H1 (cell line): ENCODE measurements at regions not wholly inside any gene's neighbourhood (a gene's known extent, or its start where the extent isn't known, plus 50 kb on each side); places are given as distances from the start of the nearest gene placed in this dataset.

Experiments used
- CTCF ChIA-PET: fragments of 300-600 bp; sonication (Branson Sonifier 250); formaldehyde crosslinking; loops from one replicate; lab custom pipeline; 2021; ENCODE audit not compliant: partially characterized antibody; lab: Charles Lee
- POLR2A ChIA-PET: fragments of 300-600 bp; sonication (Branson Sonifier 250); formaldehyde crosslinking; loops from one replicate; lab custom pipeline; 2021; ENCODE audit warnings: inconsistent platforms; ENCODE audit not compliant: partially characterized antibody; lab: Charles Lee
- DNase-seq, 2 experiments: peaks; one replicate each; pipeline versions ENCODE4 v3.0.0 to v3.0.0-alpha.2; 2010 to 2022; ENCODE audit warnings: low spot score in 2 of 2, low read depth in 1 of 2, mixed read lengths in 1 of 2
- FAIRE-seq: peaks from 2 replicates; lab custom pipeline; 2011; peaks lifted over from hg19 to GRCh38; lab: Jason Lieb, UNC
- H2AFZ ChIP-seq: 2 replicates; pipeline ENCODE4 v1.8.1; 2012; ENCODE audit warnings: low read length, inconsistent platforms
- H2AK5ac ChIP-seq: 2 replicates; pipeline ENCODE4 v1.6.1; 2013; ENCODE audit warnings: low read depth, low read length
- H2BK120ac ChIP-seq: replicated peaks from 2 replicates; pipeline ENCODE3; 2013; ENCODE audit warnings: low read depth, low read length, inconsistent platforms
- H2BK12ac ChIP-seq: 2 replicates; pipeline ENCODE4 v1.6.1; 2013; ENCODE audit warnings: low read depth, low read length
- H2BK15ac ChIP-seq: 2 replicates; pipeline ENCODE4 v1.6.1; 2013; ENCODE audit warnings: low read length
- H2BK20ac ChIP-seq: 2 replicates; pipeline ENCODE4 v1.6.1; 2013; ENCODE audit warnings: low read length
- H2BK5ac ChIP-seq: 2 replicates; pipeline ENCODE4 v1.6.1; 2013; ENCODE audit warnings: low read depth, low read length
- H3K14ac ChIP-seq: 2 replicates; pipeline ENCODE4 v1.6.1; 2013; ENCODE audit warnings: inconsistent platforms; ENCODE audit not compliant: insufficient read length
- H3K18ac ChIP-seq: 2 replicates; pipeline ENCODE4 v1.6.1; 2013; ENCODE audit warnings: low read length; ENCODE audit errors: extremely low read depth
- H3K23ac ChIP-seq: 2 replicates; pipeline ENCODE4 v1.6.1; 2013; ENCODE audit warnings: inconsistent platforms; ENCODE audit not compliant: insufficient read length
- H3K23me2 ChIP-seq: 2 replicates; pipeline ENCODE4 v1.6.1; 2013; ENCODE audit warnings: low read depth, low read length
- H3K27ac ChIP-seq: 2 replicates; pipeline ENCODE4 v1.6.1; 2011; ENCODE audit warnings: low read depth, low read length, inconsistent platforms
- H3K27me3 ChIP-seq, 4 experiments: replicated peaks in 1 of 4; 1 replicate in 1 of 4; 2 replicates in 3 of 4; pipeline versions ENCODE4 v1.6.1 to v1.8.1; 2011 to 2013; ENCODE audit warnings: low read length in 3 of 4, mild to moderate bottlenecking in 3 of 4, inconsistent platforms in 2 of 4, mixed read lengths in 2 of 4, moderate library complexity in 1 of 4; ENCODE audit not compliant: control insufficient read depth in 3 of 4, insufficient read depth in 3 of 4; ENCODE audit errors: extremely low read depth in 1 of 4
- H3K36me3 ChIP-seq, 4 experiments: 2 replicates each; pipeline versions ENCODE4 v1.6.1 to v1.8.1; 2011 to 2013; ENCODE audit warnings: mild to moderate bottlenecking in 4 of 4, low read length in 3 of 4, moderate library complexity in 2 of 4, control low read depth in 1 of 4, inconsistent platforms in 1 of 4; ENCODE audit not compliant: insufficient read depth in 4 of 4, control insufficient read depth in 2 of 4
- H3K4ac ChIP-seq: replicated peaks from 2 replicates; pipeline ENCODE3; 2013; ENCODE audit warnings: low read length, low read depth, mixed read lengths, inconsistent platforms; ENCODE audit not compliant: insufficient read length
- H3K4me1 ChIP-seq, 4 experiments: replicated peaks in 1 of 4; 1 replicate in 1 of 4; 2 replicates in 3 of 4; pipeline versions ENCODE4 v1.6.1 to v1.8.1; 2011 to 2013; ENCODE audit warnings: low read length in 3 of 4, inconsistent platforms in 2 of 4, mixed read lengths in 1 of 4; ENCODE audit not compliant: insufficient read depth in 4 of 4, control insufficient read depth in 3 of 4
- H3K4me2 ChIP-seq, 2 experiments: 2 replicates each; pipeline versions ENCODE4 v1.6.1 to v1.8.1; 2011 to 2013; ENCODE audit warnings: low read depth in 2 of 2, low read length in 2 of 2, control low read depth in 1 of 2, inconsistent platforms in 1 of 2, mild to moderate bottlenecking in 1 of 2; ENCODE audit not compliant: insufficient read depth in 1 of 2
- H3K4me3 ChIP-seq, 4 experiments: fragments of 200-600, 300-600 bp in 1 of 4; sonication (generic), shearing (Covaris generic), sonication (Bioruptor Twin) in 1 of 4; 2 replicates each; pipeline versions ENCODE4 v1.5.1 to v1.8.1; 2011 to 2016; ENCODE audit warnings: low read length in 4 of 4, low read depth in 3 of 4, control low read depth in 2 of 4, inconsistent platforms in 2 of 4, mild to moderate bottlenecking in 2 of 4, mixed read lengths in 1 of 4, moderate library complexity in 1 of 4; ENCODE audit not compliant: insufficient read depth in 2 of 4; ENCODE audit errors: extremely low read depth in 1 of 4
- H3K56ac ChIP-seq: replicated peaks from 2 replicates; pipeline ENCODE3; 2013; ENCODE audit warnings: low read depth, mild to moderate bottlenecking, mixed read lengths, low read length, inconsistent platforms; ENCODE audit not compliant: insufficient read length
- H3K79me1 ChIP-seq: 2 replicates; pipeline ENCODE4 v1.6.1; 2013; ENCODE audit warnings: low read depth, low read length, control low read depth
- H3K79me2 ChIP-seq, 2 experiments: 2 replicates each; pipeline versions ENCODE4 v1.6.1 to v1.8.1; 2012 to 2013; ENCODE audit warnings: low read length in 2 of 2, mild to moderate bottlenecking in 2 of 2, inconsistent platforms in 1 of 2; ENCODE audit not compliant: insufficient read depth in 2 of 2, control insufficient read depth in 1 of 2
- H3K9ac ChIP-seq, 4 experiments: replicated peaks in 1 of 4; 1 replicate in 1 of 4; 2 replicates in 3 of 4; pipeline versions ENCODE4 v1.6.1 to v1.8.1; 2011 to 2013; ENCODE audit warnings: low read depth in 3 of 4, low read length in 3 of 4, control low read depth in 2 of 4, mild to moderate bottlenecking in 2 of 4, moderate library complexity in 2 of 4, inconsistent platforms in 1 of 4; ENCODE audit errors: extremely low read depth in 1 of 4
- H3K9me3 ChIP-seq, 2 experiments: 2 replicates each; pipeline versions ENCODE4 v1.6.1 to v1.8.1; 2012 to 2013; ENCODE audit warnings: mild to moderate bottlenecking in 2 of 2, moderate library complexity in 2 of 2, control low read depth in 1 of 2, inconsistent platforms in 1 of 2, low read depth in 1 of 2, low read length in 1 of 2, mixed read lengths in 1 of 2; ENCODE audit not compliant: insufficient read depth in 2 of 2
- H4K20me1 ChIP-seq, 2 experiments: replicated peaks in 1 of 2; 2 replicates each; pipeline versions ENCODE3 to v1.8.1; 2011 to 2013; ENCODE audit warnings: inconsistent platforms in 2 of 2, low read length in 2 of 2, mild to moderate bottlenecking in 1 of 2; ENCODE audit not compliant: insufficient read depth in 2 of 2, control insufficient read depth in 1 of 2
- H4K5ac ChIP-seq: 2 replicates; pipeline ENCODE4 v1.6.1; 2013; ENCODE audit warnings: low read length, low read depth, mixed read lengths, inconsistent platforms; ENCODE audit not compliant: insufficient read length
- H4K8ac ChIP-seq: 2 replicates; pipeline ENCODE4 v1.8.0; 2013; ENCODE audit warnings: mild to moderate bottlenecking, moderate library complexity, low read length, inconsistent platforms; ENCODE audit not compliant: insufficient read depth; ENCODE audit errors: extremely low read depth
- H4K91ac ChIP-seq: replicated peaks from 2 replicates; pipeline ENCODE3; 2013; ENCODE audit warnings: low read length, mixed read lengths, inconsistent platforms; ENCODE audit not compliant: insufficient read length
- ATF3 ChIP-seq: IDR thresholded peaks from 2 replicates; pipeline ENCODE4 v1.6.1; 2011; ENCODE audit warnings: low read depth, mild to moderate bottlenecking, low read length; ENCODE audit not compliant: insufficient read depth
- E2F6 ChIP-seq: IDR thresholded peaks from 2 replicates; pipeline ENCODE4 v1.6.1; 2012; ENCODE audit warnings: inconsistent platforms
- SRF ChIP-seq: IDR thresholded peaks from 2 replicates; pipeline ENCODE4 v1.6.1; 2011; ENCODE audit warnings: mild to moderate bottlenecking, low read depth, low read length, moderate library complexity
- TEAD4 ChIP-seq: IDR thresholded peaks from 2 replicates; pipeline ENCODE4 v1.6.1; 2012; ENCODE audit warnings: low read depth, low read length, inconsistent platforms, mixed read lengths
- ZNF274 ChIP-seq: IDR thresholded peaks from 2 replicates; pipeline ENCODE4 v1.7.0; 2012; ENCODE audit warnings: low read length, borderline replicate concordance; ENCODE audit errors: extremely low read depth
- WGBS, 2 experiments: shearing (Covaris generic) in 1 of 2; methylation state at CpG; one replicate each; pipeline versions ENCODE4 v1.1.6 to v1.1.7; 2013 to 2015; ENCODE audit warnings: low lambda C conversion rate in 2 of 2, mixed read lengths in 2 of 2, inconsistent platforms in 1 of 2, low coverage in 1 of 2, missing lambda C conversion rate in 1 of 2; ENCODE audit not compliant: insufficient replicate concordance in 2 of 2, insufficient coverage in 1 of 2, insufficient read length in 1 of 2; ENCODE audit errors: extremely low coverage in 1 of 2, missing lambda C conversion rate in 1 of 2; 5-methylcytosine and 5-hydroxymethylcytosine counted together

GRCh38 chr11:116294630-116295029 lies 478.2 kb downstream of the BUD13 start:
- TF ChIP-seq ATF3: no peak
- TF ChIP-seq SRF: no peak
- no peak for TF ChIP-seq TEAD4
- no peak for TF ChIP-seq ZNF274
- TF ChIP-seq E2F6: no peak
- no peak overlapping the region for H3K9ac ChIP-seq
- no peak overlapping the region for H3K56ac ChIP-seq
- H4K8ac ChIP-seq: no peak overlapping the region
- no peak overlapping the region for H4K5ac ChIP-seq
- no peak overlapping the region for H2BK12ac ChIP-seq
- H3K23me2 ChIP-seq: no peaks in the 10 kb centered on the region
- H3K79me1 ChIP-seq: no peaks in the 10 kb centered on the region
- FAIRE-seq (no peak), DNase-seq (no peak)
- peak overlapping the region; percentile 19 for H4K91ac ChIP-seq
- no peak overlapping the region for H2AK5ac ChIP-seq
- H3K4me1 ChIP-seq: no peaks in the 10 kb centered on the region
- no peak overlapping the region for H3K27ac ChIP-seq
- H3K14ac ChIP-seq: no peak overlapping the region
- no peak overlapping the region for H3K4me2 ChIP-seq
- ChIA-PET POLR2A (no interaction called here), CTCF (interaction anchor here (1.1 kb wide), 1 partner anchor 64 kb away, joined by 3 read pairs; no protein-coding TSS in a partner anchor)
- H2AFZ ChIP-seq: no peak overlapping the region
- no peak overlapping the region for H2BK20ac ChIP-seq
- H2BK5ac ChIP-seq: no peak overlapping the region
- peaks cover 4% of the 10 kb centered on the region in 2 experiments; a peak in 2 of 4 replicates for H3K9me3 ChIP-seq
- no peaks in the 10 kb centered on the region; a peak in 1 of 8 replicates for H3K36me3 ChIP-seq
- no peak overlapping the region for H3K4me3 ChIP-seq
- no peaks in the 10 kb centered on the region; a peak in 2 of 7 replicates for H3K27me3 ChIP-seq
- WGBS, 2 experiments: 87% methylated on average over 1 of the region's 1 CpG; no CpG with 5 or more reads in 1 of the 2 experiments
- H2BK120ac ChIP-seq: no peak overlapping the region
- H3K23ac ChIP-seq: no peak overlapping the region
- no peak overlapping the region for H2BK15ac ChIP-seq
- no peaks in the 10 kb centered on the region for H4K20me1 ChIP-seq
- no peak overlapping the region for H3K4ac ChIP-seq
- no peaks in the 10 kb centered on the region for H3K79me2 ChIP-seq
- H3K18ac ChIP-seq: no peak overlapping the region
